Left lung (tissue), 4 donors: ENCODE measurements at regions not wholly inside any gene's neighbourhood (a gene's known extent, or its start where the extent isn't known, plus 50 kb on each side); places are given as distances from the start of the nearest gene placed in this dataset.
A peak's percentile ranks its signal among the peaks of the same experiment; 100 is the strongest.

Experiments used
- ATAC-seq: fragments of 200-7000 bp; cut with Tn5 transposase; one replicate; pipeline ENCODE4 v1.9.1; 2020; ENCODE audit warnings: moderate library complexity
- DNase-seq, 4 donors: peaks; one replicate each; pipeline ENCODE4 v3.0.0-alpha.2; 2013 to 2020
- H3K27ac ChIP-seq, 2 donors: fragments of 200-600 bp; sonication (generic) in 1 of 2; one replicate each; pipeline versions ENCODE4 v1.5.0 to v1.8.0; 2020 to 2021
- H3K27me3 ChIP-seq, 2 donors: fragments of 200-600 bp; sonication (generic) in 1 of 2; one replicate each; pipeline versions ENCODE4 v1.5.0 to v1.8.0; 2020 to 2021
- H3K36me3 ChIP-seq, 2 donors: fragments of 200-600 bp; sonication (generic) in 1 of 2; one replicate each; pipeline versions ENCODE4 v1.5.0 to v1.8.0; 2020 to 2021
- H3K4me1 ChIP-seq, 2 donors: fragments of 200-600 bp; one replicate each; pipeline ENCODE4 v1.8.0; 2021
- H3K4me3 ChIP-seq, 2 donors: fragments of 200-600 bp; sonication (generic) in 1 of 2; one replicate each; pipeline versions ENCODE4 v1.5.0 to v1.8.0; 2020 to 2021; ENCODE audit warnings: mild to moderate bottlenecking in 1 of 2
- H3K9me3 ChIP-seq, 2 donors: fragments of 200-600 bp; sonication (generic) in 1 of 2; one replicate each; pipeline versions ENCODE4 v1.5.0 to v1.8.0; 2020 to 2021
- CTCF ChIP-seq, 2 donors: fragments of 200-600 bp; sonication (generic) in 1 of 2; IDR thresholded peaks; one replicate each; pipeline versions ENCODE4 v1.5.0 to v1.8.0; 2021; ENCODE audit warnings: antibody characterized with exemption in 2 of 2
- intact Hi-C, 2 donors: fragments of 100-400 bp; cut with DNase I; formaldehyde crosslinking; loops; one replicate each; pipeline versions ENCODE4 v1.11.2 to v1.14.2; 2022
- donor health status: DM: no; HTN: yes; CAD: no.
- donor health status: DM: no; HTN: no; CAD: no.

DNA sequence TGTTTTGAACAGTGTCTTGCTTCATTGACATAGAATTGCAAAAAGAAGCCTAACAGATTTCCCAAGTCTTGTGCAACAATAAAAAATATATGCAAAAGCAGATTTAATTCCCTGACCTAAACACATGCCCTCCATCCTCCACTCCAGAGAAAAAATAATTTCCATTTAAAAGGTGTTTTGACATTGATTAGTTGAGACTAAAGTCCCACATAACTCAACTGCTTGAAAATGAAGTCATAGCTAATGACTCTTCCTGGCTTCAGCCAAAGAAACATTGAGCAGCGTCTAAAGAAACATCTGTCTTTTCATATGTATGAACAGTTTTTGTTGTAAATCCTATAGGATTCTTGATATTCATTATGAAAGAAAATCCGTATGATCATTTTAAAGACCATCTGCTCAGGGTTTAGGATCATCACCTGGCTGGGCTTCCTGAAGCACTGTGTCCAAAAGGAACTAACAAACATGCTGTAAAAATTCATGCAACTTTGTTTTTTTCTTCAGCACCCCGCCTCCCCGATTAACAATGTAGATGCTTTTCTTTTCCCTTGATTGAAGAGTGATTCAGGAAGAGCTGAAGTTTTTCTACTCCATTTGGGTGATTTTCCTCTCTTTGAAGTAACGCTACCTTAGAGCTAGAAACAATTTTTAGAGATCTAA lies 273.4 kb downstream of the HS3ST1 start:
- Histone ChIP-seq H3K4me1 (no peaks in the 10 kb centered on the region), H3K27me3 (no peaks in the 10 kb centered on the region), H3K36me3 (no peaks in the 10 kb centered on the region), H3K9me3 (no peaks in the 10 kb centered on the region), H3K27ac (no peak overlapping the region), H3K4me3 (no peak overlapping the region)
- DNase-seq (peak in 2 of 4 donors; percentile 33 to 36), ATAC-seq (no peak)
- TF ChIP-seq CTCF (IDR thresholded peaks at IDR 0.05), result no peak
- intact Hi-C loops, result no loop called here

- intact Hi-C loops, result no loop called here
- Histone ChIP-seq H3K36me3 (no peaks in the 10 kb centered on the region), H3K27ac (no peak overlapping the region), H3K27me3 (no peaks in the 10 kb centered on the region), H3K9me3 (no peaks in the 10 kb centered on the region), H3K4me3 (no peak overlapping the region), H3K4me1 (no peaks in the 10 kb centered on the region)
- TF ChIP-seq CTCF (IDR thresholded peaks at IDR 0.05), result no peak
- no peak for DNase-seq
- ATAC-seq, result no peak
Observed at GRCh38 chr4:11153171-11153750, 275.4 kb downstream of the HS3ST1 start.

- Histone ChIP-seq H3K4me3 (no peak overlapping the region), H3K9me3 (no peaks in the 10 kb centered on the region), H3K27me3 (no peaks in the 10 kb centered on the region), H3K36me3 (no peaks in the 10 kb centered on the region), H3K4me1 (no peaks in the 10 kb centered on the region), H3K27ac (no peak overlapping the region)
- DNase-seq, result no peak
- ATAC-seq, result no peak
- TF ChIP-seq CTCF (IDR thresholded peaks at IDR 0.05), result no peak
- intact Hi-C loops, result no loop called here
Observed at GRCh38 chr4:11152684-11153083, 276.0 kb downstream of the HS3ST1 start.

DNA sequence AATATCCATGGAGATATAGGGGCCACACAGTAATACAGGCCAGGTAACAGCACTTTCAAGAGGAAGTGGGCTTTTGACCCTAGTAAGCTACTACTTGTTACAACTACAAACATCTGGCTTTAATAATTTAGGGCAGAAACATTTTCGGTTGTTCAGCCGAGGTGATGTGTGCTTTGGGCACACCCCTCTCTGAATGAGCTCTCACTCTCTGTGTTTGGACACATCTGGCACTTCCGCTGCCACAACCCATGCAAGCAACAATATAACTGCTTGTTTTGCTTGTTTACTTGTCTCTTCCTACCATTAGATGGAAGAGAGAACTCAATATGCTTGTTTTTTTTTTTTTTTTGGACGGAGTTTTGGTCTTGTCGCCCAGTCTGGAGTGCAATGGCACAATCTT lies 277.2 kb downstream of the HS3ST1 start:
- intact Hi-C loops, result no loop called here

More for the DNA sequence above, 277.2 kb downstream of the HS3ST1 start:
- ATAC-seq (no peak), DNase-seq (no peak)
- H3K27ac ChIP-seq, result no peak overlapping the region
- no peaks in the 10 kb centered on the region for H3K36me3 ChIP-seq
- TF ChIP-seq CTCF (IDR thresholded peaks at IDR 0.05), result no peak
- no peaks in the 10 kb centered on the region for H3K4me1 ChIP-seq
- no peak overlapping the region for H3K4me3 ChIP-seq
- H3K27me3 ChIP-seq, result no peaks in the 10 kb centered on the region
- H3K9me3 ChIP-seq, result no peaks in the 10 kb centered on the region
